H1 (cell line): ENCODE measurements at regions not wholly inside any gene's neighbourhood (a gene's known extent, or its start where the extent isn't known, plus 50 kb on each side); places are given as distances from the start of the nearest gene placed in this dataset.

Source experiments
- CTCF ChIA-PET: fragments of 300-600 bp; sonication (Branson Sonifier 250); formaldehyde crosslinking; loops from one replicate; lab custom pipeline; 2021; ENCODE audit not compliant: partially characterized antibody; lab: Charles Lee
- POLR2A ChIA-PET: fragments of 300-600 bp; sonication (Branson Sonifier 250); formaldehyde crosslinking; loops from one replicate; lab custom pipeline; 2021; ENCODE audit warnings: inconsistent platforms; ENCODE audit not compliant: partially characterized antibody; lab: Charles Lee
- DNase-seq, 2 experiments: peaks; one replicate each; pipeline versions ENCODE4 v3.0.0 to v3.0.0-alpha.2; 2010 to 2022; ENCODE audit warnings: low spot score in 2 of 2, low read depth in 1 of 2, mixed read lengths in 1 of 2
- FAIRE-seq: peaks from 2 replicates; lab custom pipeline; 2011; peaks lifted over from hg19 to GRCh38; lab: Jason Lieb, UNC
- H2AFZ ChIP-seq: 2 replicates; pipeline ENCODE4 v1.8.1; 2012; ENCODE audit warnings: low read length, inconsistent platforms
- H2AK5ac ChIP-seq: 2 replicates; pipeline ENCODE4 v1.6.1; 2013; ENCODE audit warnings: low read depth, low read length
- H2BK120ac ChIP-seq: replicated peaks from 2 replicates; pipeline ENCODE3; 2013; ENCODE audit warnings: low read depth, low read length, inconsistent platforms
- H2BK12ac ChIP-seq: 2 replicates; pipeline ENCODE4 v1.6.1; 2013; ENCODE audit warnings: low read depth, low read length
- H2BK15ac ChIP-seq: 2 replicates; pipeline ENCODE4 v1.6.1; 2013; ENCODE audit warnings: low read length
- H2BK20ac ChIP-seq: 2 replicates; pipeline ENCODE4 v1.6.1; 2013; ENCODE audit warnings: low read length
- H2BK5ac ChIP-seq: 2 replicates; pipeline ENCODE4 v1.6.1; 2013; ENCODE audit warnings: low read depth, low read length
- H3K14ac ChIP-seq: 2 replicates; pipeline ENCODE4 v1.6.1; 2013; ENCODE audit warnings: inconsistent platforms; ENCODE audit not compliant: insufficient read length
- H3K18ac ChIP-seq: 2 replicates; pipeline ENCODE4 v1.6.1; 2013; ENCODE audit warnings: low read length; ENCODE audit errors: extremely low read depth
- H3K23ac ChIP-seq: 2 replicates; pipeline ENCODE4 v1.6.1; 2013; ENCODE audit warnings: inconsistent platforms; ENCODE audit not compliant: insufficient read length
- H3K23me2 ChIP-seq: 2 replicates; pipeline ENCODE4 v1.6.1; 2013; ENCODE audit warnings: low read depth, low read length
- H3K27ac ChIP-seq: 2 replicates; pipeline ENCODE4 v1.6.1; 2011; ENCODE audit warnings: low read depth, low read length, inconsistent platforms
- H3K27me3 ChIP-seq, 4 experiments: replicated peaks in 1 of 4; 1 replicate in 1 of 4; 2 replicates in 3 of 4; pipeline versions ENCODE4 v1.6.1 to v1.8.1; 2011 to 2013; ENCODE audit warnings: low read length in 3 of 4, mild to moderate bottlenecking in 3 of 4, inconsistent platforms in 2 of 4, mixed read lengths in 2 of 4, moderate library complexity in 1 of 4; ENCODE audit not compliant: control insufficient read depth in 3 of 4, insufficient read depth in 3 of 4; ENCODE audit errors: extremely low read depth in 1 of 4
- H3K36me3 ChIP-seq, 4 experiments: 2 replicates each; pipeline versions ENCODE4 v1.6.1 to v1.8.1; 2011 to 2013; ENCODE audit warnings: mild to moderate bottlenecking in 4 of 4, low read length in 3 of 4, moderate library complexity in 2 of 4, control low read depth in 1 of 4, inconsistent platforms in 1 of 4; ENCODE audit not compliant: insufficient read depth in 4 of 4, control insufficient read depth in 2 of 4
- H3K4ac ChIP-seq: replicated peaks from 2 replicates; pipeline ENCODE3; 2013; ENCODE audit warnings: low read length, low read depth, mixed read lengths, inconsistent platforms; ENCODE audit not compliant: insufficient read length
- H3K4me1 ChIP-seq, 4 experiments: replicated peaks in 1 of 4; 1 replicate in 1 of 4; 2 replicates in 3 of 4; pipeline versions ENCODE4 v1.6.1 to v1.8.1; 2011 to 2013; ENCODE audit warnings: low read length in 3 of 4, inconsistent platforms in 2 of 4, mixed read lengths in 1 of 4; ENCODE audit not compliant: insufficient read depth in 4 of 4, control insufficient read depth in 3 of 4
- H3K4me2 ChIP-seq, 2 experiments: 2 replicates each; pipeline versions ENCODE4 v1.6.1 to v1.8.1; 2011 to 2013; ENCODE audit warnings: low read depth in 2 of 2, low read length in 2 of 2, control low read depth in 1 of 2, inconsistent platforms in 1 of 2, mild to moderate bottlenecking in 1 of 2; ENCODE audit not compliant: insufficient read depth in 1 of 2
- H3K4me3 ChIP-seq, 4 experiments: fragments of 200-600, 300-600 bp in 1 of 4; sonication (generic), shearing (Covaris generic), sonication (Bioruptor Twin) in 1 of 4; 2 replicates each; pipeline versions ENCODE4 v1.5.1 to v1.8.1; 2011 to 2016; ENCODE audit warnings: low read length in 4 of 4, low read depth in 3 of 4, control low read depth in 2 of 4, inconsistent platforms in 2 of 4, mild to moderate bottlenecking in 2 of 4, mixed read lengths in 1 of 4, moderate library complexity in 1 of 4; ENCODE audit not compliant: insufficient read depth in 2 of 4; ENCODE audit errors: extremely low read depth in 1 of 4
- H3K56ac ChIP-seq: replicated peaks from 2 replicates; pipeline ENCODE3; 2013; ENCODE audit warnings: low read depth, mild to moderate bottlenecking, mixed read lengths, low read length, inconsistent platforms; ENCODE audit not compliant: insufficient read length
- H3K79me1 ChIP-seq: 2 replicates; pipeline ENCODE4 v1.6.1; 2013; ENCODE audit warnings: low read depth, low read length, control low read depth
- H3K79me2 ChIP-seq, 2 experiments: 2 replicates each; pipeline versions ENCODE4 v1.6.1 to v1.8.1; 2012 to 2013; ENCODE audit warnings: low read length in 2 of 2, mild to moderate bottlenecking in 2 of 2, inconsistent platforms in 1 of 2; ENCODE audit not compliant: insufficient read depth in 2 of 2, control insufficient read depth in 1 of 2
- H3K9ac ChIP-seq, 4 experiments: replicated peaks in 1 of 4; 1 replicate in 1 of 4; 2 replicates in 3 of 4; pipeline versions ENCODE4 v1.6.1 to v1.8.1; 2011 to 2013; ENCODE audit warnings: low read depth in 3 of 4, low read length in 3 of 4, control low read depth in 2 of 4, mild to moderate bottlenecking in 2 of 4, moderate library complexity in 2 of 4, inconsistent platforms in 1 of 4; ENCODE audit errors: extremely low read depth in 1 of 4
- H3K9me3 ChIP-seq, 2 experiments: 2 replicates each; pipeline versions ENCODE4 v1.6.1 to v1.8.1; 2012 to 2013; ENCODE audit warnings: mild to moderate bottlenecking in 2 of 2, moderate library complexity in 2 of 2, control low read depth in 1 of 2, inconsistent platforms in 1 of 2, low read depth in 1 of 2, low read length in 1 of 2, mixed read lengths in 1 of 2; ENCODE audit not compliant: insufficient read depth in 2 of 2
- H4K20me1 ChIP-seq, 2 experiments: replicated peaks in 1 of 2; 2 replicates each; pipeline versions ENCODE3 to v1.8.1; 2011 to 2013; ENCODE audit warnings: inconsistent platforms in 2 of 2, low read length in 2 of 2, mild to moderate bottlenecking in 1 of 2; ENCODE audit not compliant: insufficient read depth in 2 of 2, control insufficient read depth in 1 of 2
- H4K5ac ChIP-seq: 2 replicates; pipeline ENCODE4 v1.6.1; 2013; ENCODE audit warnings: low read length, low read depth, mixed read lengths, inconsistent platforms; ENCODE audit not compliant: insufficient read length
- H4K8ac ChIP-seq: 2 replicates; pipeline ENCODE4 v1.8.0; 2013; ENCODE audit warnings: mild to moderate bottlenecking, moderate library complexity, low read length, inconsistent platforms; ENCODE audit not compliant: insufficient read depth; ENCODE audit errors: extremely low read depth
- H4K91ac ChIP-seq: replicated peaks from 2 replicates; pipeline ENCODE3; 2013; ENCODE audit warnings: low read length, mixed read lengths, inconsistent platforms; ENCODE audit not compliant: insufficient read length
- CBX8 ChIP-seq: fragments of 300-800, 300-1000 bp; sonication (generic); IDR thresholded peaks from 2 replicates; pipeline ENCODE4 v1.7.1; 2016; ENCODE audit warnings: low read depth, low read length, borderline replicate concordance
- WGBS, 2 experiments: shearing (Covaris generic) in 1 of 2; methylation state at CpG; one replicate each; pipeline versions ENCODE4 v1.1.6 to v1.1.7; 2013 to 2015; ENCODE audit warnings: low lambda C conversion rate in 2 of 2, mixed read lengths in 2 of 2, inconsistent platforms in 1 of 2, low coverage in 1 of 2, missing lambda C conversion rate in 1 of 2; ENCODE audit not compliant: insufficient replicate concordance in 2 of 2, insufficient coverage in 1 of 2, insufficient read length in 1 of 2; ENCODE audit errors: extremely low coverage in 1 of 2, missing lambda C conversion rate in 1 of 2; 5-methylcytosine and 5-hydroxymethylcytosine counted together

DNA sequence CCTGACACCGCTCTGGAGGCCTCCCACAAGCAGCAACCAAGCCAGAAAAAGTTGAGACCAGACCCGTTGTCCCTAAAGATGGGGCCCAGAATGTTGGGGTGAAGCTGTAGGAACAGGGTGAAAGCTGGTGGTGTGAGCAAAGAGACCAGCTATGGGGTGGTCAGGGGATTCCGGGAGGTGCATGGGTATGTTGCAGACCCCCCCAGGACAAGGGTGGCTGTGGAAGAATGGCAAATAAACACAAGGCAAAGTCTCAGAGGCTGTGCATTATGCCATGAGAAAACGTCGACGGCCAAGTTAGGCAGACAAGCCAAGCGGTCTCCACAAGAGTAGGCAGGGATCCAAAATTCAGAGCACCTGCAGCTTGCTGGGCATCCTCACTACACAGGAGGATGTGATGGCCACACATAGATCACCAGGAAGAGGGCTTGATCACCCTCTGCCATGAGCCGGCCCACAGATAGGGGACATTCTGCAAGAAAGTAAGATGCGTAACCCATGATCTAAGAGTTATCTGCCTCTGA lies 58.8 kb upstream of the KCNA1 start:
- Histone ChIP-seq H2BK20ac (no peak overlapping the region), H3K79me2 (no peaks in the 10 kb centered on the region), H2AFZ (no peak overlapping the region), H2BK12ac (no peak overlapping the region), H3K4me2 (no peak overlapping the region), H3K14ac (no peak overlapping the region), H4K91ac (no peak overlapping the region), H3K23me2 (no peaks in the 10 kb centered on the region; the same call in 1 of the 2 replicates), H2AK5ac (no peak overlapping the region), H4K8ac (no peak overlapping the region), H2BK15ac (no peak overlapping the region), H3K4me3 (no peak overlapping the region), H3K79me1 (no peaks in the 10 kb centered on the region), H3K9me3 (no peaks in the 10 kb centered on the region), H3K9ac (no peak overlapping the region), H3K56ac (no peak overlapping the region), H3K27ac (no peak overlapping the region), H3K4me1 (no peaks in the 10 kb centered on the region), H3K4ac (no peak overlapping the region), H2BK5ac (no peak overlapping the region), H3K23ac (no peak overlapping the region), H3K36me3 (no peaks in the 10 kb centered on the region), H4K20me1 (peaks cover 0 to 1% of the 10 kb centered on the region in 2 experiments), H2BK120ac (no peak overlapping the region), H3K18ac (no peak overlapping the region), H3K27me3 (no peaks in the 10 kb centered on the region), H4K5ac (no peak overlapping the region)
- no peak for TF ChIP-seq CBX8
- no peak for FAIRE-seq
- ChIA-PET CTCF (interaction anchor here (0.8 to 1.5 kb wide), 7 partner anchors 9 to 265 kb away, joined by 3 to 6 read pairs (median 4); no protein-coding TSS in a partner anchor), POLR2A (no interaction called here)
- DNase-seq = no peak
- 91% methylated on average over 9 of the region's 9 CpGs; no CpG with 5 or more reads in 1 of the 2 experiments for WGBS, 2 experiments
